T-helper 9 cell (primary cell): ENCODE measurements at regions not wholly inside any gene's neighbourhood (a gene's known extent, or its start where the extent isn't known, plus 50 kb on each side); places are given as distances from the start of the nearest gene placed in this dataset.

Source experiments
- DNase-seq: peaks from one replicate; pipeline ENCODE4 v3.0.0-alpha.2; 2020

GRCh38 chr13:78845656-78846365 lies 186.9 kb upstream of the OBI1 start:
- DNase-seq, result no peak

GRCh38 chr13:78844106-78844505 lies 185.2 kb upstream of the OBI1 start:
- DNase-seq, result no peak

GRCh38 chr13:78841358-78841963 lies 182.5 kb upstream of the OBI1 start:
- DNase-seq, result no peak

- DNase-seq, result no peak
Measured at GRCh38 chr13:78836238-78836784, 177.4 kb upstream of the OBI1 start.

- DNase-seq, result no peak
Measured at GRCh38 chr13:78832461-78832860, 173.5 kb upstream of the OBI1 start.

DNA sequence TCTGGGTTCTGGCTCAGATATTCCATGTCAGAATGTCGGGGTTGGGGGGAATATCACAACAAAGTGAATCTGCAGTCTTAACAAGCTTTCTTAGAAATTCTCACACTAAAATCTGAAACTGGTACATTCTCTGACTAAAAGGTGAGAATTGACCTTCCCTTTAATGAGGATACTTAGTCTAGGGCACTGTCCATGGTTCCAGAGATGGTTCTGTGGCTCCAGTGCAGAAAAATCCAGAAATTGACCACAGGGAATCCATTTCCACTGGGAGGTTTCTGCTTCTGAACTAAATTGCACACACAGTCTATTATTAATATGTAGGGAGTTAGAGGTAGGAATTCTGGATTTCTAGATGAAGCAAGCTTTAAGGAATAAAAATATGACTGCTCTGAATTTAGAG lies 171.6 kb upstream of the OBI1 start:
- no peak for DNase-seq

DNA sequence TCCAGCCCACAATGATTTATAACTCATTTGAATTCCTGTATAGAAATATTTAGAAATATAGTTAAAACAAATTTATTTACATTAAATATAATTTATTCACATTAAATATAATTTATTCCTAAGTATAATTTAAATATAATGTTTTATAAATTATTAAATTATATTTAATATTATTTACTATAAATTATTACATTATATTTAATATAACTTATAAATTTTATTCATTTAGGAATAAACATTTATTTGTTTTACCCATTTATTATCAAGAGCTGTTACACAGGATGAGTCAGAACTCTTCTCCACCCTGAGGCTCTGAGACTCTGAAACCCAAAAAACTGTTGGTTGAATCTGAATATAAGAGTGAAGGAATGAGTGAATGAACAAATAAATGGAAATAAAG lies 170.9 kb upstream of the OBI1 start:
- no peak for DNase-seq

DNA sequence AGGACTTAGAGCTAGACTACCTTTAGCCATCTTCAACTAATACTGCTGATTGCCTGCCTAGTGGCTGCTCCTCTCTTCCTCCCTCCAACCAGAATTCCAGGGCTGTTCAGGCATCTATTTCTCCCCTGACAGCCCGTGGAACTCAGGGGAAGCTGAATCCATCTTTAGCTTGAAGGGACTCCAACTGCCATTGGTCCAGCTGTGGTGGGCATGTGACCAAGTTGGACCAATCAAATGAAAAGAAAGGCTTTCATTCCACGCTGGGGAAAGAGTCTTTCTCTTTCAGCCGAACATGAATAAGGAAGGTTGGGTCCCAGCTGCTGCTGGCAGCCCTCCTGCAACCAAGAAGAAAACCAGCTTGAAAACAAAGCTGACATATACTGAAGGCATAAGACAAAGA lies 168.5 kb upstream of the OBI1 start:
- DNase-seq, result no peak

GRCh38 chr13:78826936-78827335 lies 168.0 kb upstream of the OBI1 start:
- no peak for DNase-seq

GRCh38 chr13:78826312-78826711 lies 167.4 kb upstream of the OBI1 start:
- DNase-seq, result no peak

- no peak for DNase-seq
Measured at GRCh38 chr13:78820541-78820940, 161.6 kb upstream of the OBI1 start.

DNA sequence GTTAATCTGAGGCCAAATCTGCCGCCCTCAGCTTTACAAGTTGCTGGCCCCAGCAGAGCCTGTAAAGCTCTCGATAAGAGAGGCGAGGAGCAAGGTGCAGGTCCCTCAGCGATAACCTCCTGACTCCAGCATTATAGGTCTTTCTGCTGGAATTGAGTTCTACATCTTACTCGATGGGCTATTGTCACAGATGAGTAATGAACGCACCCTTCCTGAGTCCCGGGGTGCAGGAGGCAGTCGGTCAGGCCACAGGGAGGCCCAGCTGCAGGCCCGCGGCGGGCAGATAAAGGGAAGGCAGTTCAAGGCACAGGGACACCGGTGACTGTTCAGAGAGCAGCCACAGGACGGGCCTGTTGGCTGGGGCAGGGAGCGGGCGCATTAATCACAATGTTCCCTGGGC lies 157.6 kb upstream of the OBI1 start:
- DNase-seq, result no peak

- no peak for DNase-seq
Measured at GRCh38 chr13:78816154-78816553, 157.2 kb upstream of the OBI1 start.

DNA sequence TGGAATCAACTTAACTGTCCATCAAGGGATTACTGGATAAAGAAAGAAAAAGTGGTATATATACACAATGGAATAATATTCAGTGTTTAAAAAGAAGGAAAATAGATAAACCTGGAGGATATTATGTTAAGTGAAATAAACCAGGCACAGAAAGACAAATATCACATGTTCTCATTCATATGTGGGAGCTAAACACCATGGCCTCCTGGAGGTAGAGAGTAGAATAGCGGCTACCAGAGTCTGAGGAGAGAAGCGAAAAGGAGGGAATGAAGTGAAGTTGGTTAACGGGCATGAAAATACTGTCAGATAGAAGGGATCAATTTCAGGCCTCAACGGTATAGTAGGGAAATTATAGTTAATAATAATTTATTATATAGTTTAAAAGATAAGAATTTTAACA lies 147.5 kb upstream of the OBI1 start:
- no peak for DNase-seq

- DNase-seq, result no peak
Measured at GRCh38 chr13:78802912-78803311, 144.0 kb upstream of the OBI1 start.

GRCh38 chr13:78787190-78787589 lies 128.2 kb upstream of the OBI1 start:
- DNase-seq, result no peak

- no peak for DNase-seq
Measured at GRCh38 chr13:78786459-78786858, 127.5 kb upstream of the OBI1 start.

DNA sequence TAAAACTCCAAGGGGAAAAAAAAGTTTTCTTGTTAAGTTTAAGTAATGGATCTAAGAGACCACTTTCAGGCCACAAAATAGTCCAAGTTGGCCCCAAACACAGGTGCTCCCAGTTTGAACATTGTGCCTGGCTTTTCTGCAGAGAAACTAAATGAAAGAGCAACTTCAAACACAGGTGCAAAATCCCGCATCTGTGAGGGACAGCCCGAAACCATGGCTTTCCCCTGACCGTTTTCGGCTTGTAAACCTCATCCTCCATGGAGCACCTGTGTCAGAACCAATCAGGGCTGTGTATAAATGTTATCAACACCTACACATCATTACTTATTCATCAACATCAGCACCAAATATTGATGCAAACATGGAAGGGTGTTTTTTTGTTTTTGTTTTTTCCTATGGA lies 126.8 kb upstream of the OBI1 start:
- no peak for DNase-seq

- no peak for DNase-seq
Measured at GRCh38 chr13:78784014-78784750, 125.2 kb upstream of the OBI1 start.

GRCh38 chr13:78780708-78781107 lies 121.8 kb upstream of the OBI1 start:
- DNase-seq, result no peak

DNA sequence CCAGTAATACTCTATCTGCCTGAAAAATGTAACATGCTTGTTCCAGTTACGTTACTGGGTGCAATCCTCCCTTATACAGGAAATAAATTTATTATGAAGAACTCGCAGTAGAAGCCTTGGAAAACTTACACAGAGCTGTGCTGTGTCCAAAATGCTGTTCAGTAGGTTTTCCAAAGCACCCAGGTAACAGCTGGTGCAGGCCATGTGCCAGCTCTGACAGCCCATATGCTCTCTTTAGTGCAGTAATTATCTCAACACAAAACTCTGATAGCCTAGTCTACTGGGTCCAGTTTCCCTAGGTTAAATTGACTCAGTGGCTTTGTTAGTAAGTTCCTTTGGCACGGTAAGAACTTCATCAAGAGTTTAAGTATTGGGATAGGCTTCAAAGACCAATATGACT lies 120.7 kb upstream of the OBI1 start:
- DNase-seq, result no peak

DNA sequence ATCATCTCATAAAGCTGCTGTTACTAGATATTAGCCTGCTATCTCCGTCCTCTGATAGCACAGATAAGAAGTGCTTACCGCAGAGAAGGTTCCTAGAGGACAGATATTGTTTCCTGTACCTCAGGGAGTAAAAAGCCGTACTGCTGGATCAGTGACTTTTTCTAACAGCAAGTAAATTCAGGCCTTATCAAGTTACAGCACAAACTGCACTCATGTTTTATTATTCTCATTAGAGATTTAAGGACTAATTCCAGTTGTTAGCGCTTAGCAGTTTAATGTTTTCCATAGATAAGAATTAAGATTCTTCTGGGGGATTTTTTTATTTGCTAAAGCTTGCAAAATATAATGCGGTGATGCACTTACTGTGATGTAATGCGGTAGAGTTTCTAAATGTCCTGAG lies 119.0 kb upstream of the OBI1 start:
- DNase-seq, result no peak

- no peak for DNase-seq
Measured at GRCh38 chr13:78777396-78777795, 118.4 kb upstream of the OBI1 start.

GRCh38 chr13:78772933-78773332 lies 114.0 kb upstream of the OBI1 start:
- no peak for DNase-seq
